Right lobe of liver (tissue), 6 donors: ENCODE measurements at regions not wholly inside any gene's neighbourhood (a gene's known extent, or its start where the extent isn't known, plus 50 kb on each side); places are given as distances from the start of the nearest gene placed in this dataset.

ENCODE experiments used
- ATAC-seq, 4 donors: fragments of 200-7000 bp; cut with Tn5 transposase; one replicate each; pipeline ENCODE4 v1.9.1; 2020; ENCODE audit warnings: mild to moderate bottlenecking in 4 of 4, moderate library complexity in 4 of 4
- DNase-seq, 3 donors: peaks; one replicate each; pipeline ENCODE4 v3.0.0-alpha.2; 2020
- H3K27ac ChIP-seq, 3 donors: fragments of 200-600 bp; one replicate each; pipeline ENCODE4 v1.8.0; 2022
- H3K27me3 ChIP-seq, 2 donors: fragments of 200-600 bp; one replicate each; pipeline ENCODE4 v1.8.0; 2022
- H3K36me3 ChIP-seq, 4 donors: fragments of 200-600 bp; sonication (generic) in 1 of 4; one replicate each; pipeline versions ENCODE4 v1.5.1 to v1.8.0; 2017 to 2022; ENCODE audit warnings: control low read depth in 1 of 4
- H3K4me1 ChIP-seq, 4 donors: fragments of 200-600 bp; sonication (generic) in 1 of 4; one replicate each; pipeline versions ENCODE4 v1.5.1 to v1.8.0; 2017 to 2022; ENCODE audit warnings: control low read depth in 1 of 4
- H3K4me3 ChIP-seq, 3 donors: fragments of 200-600 bp; one replicate each; pipeline ENCODE4 v1.8.0; 2022
- H3K9me3 ChIP-seq, 4 donors: fragments of 200-600 bp; sonication (generic) in 1 of 4; one replicate each; pipeline versions ENCODE4 v1.5.1 to v1.8.0; 2017 to 2022; ENCODE audit warnings: control low read depth in 1 of 4
- POLR2A ChIP-seq: fragments of 450-650 bp; IDR thresholded peaks from one replicate; pipeline ENCODE4 v1.6.1; 2017; ENCODE audit warnings: antibody characterized with exemption, mild to moderate bottlenecking
- WGBS: methylation state at CpG from one replicate; pipeline ENCODE4 v1.1.6; 2018; ENCODE audit warnings: low coverage, low lambda C conversion rate; ENCODE audit not compliant: insufficient coverage; ENCODE audit errors: missing lambda C conversion rate; 5-methylcytosine and 5-hydroxymethylcytosine counted together
- intact Hi-C, 2 donors: fragments of 100-400 bp; cut with DNase I; formaldehyde crosslinking; loops; one replicate each; pipeline versions ENCODE4 v1.11.2 to v1.14.1; 2022
- TF ChIP-seq, protein P1 (sequence below), 4 donors: fragments of 200-600 bp in 3 of 4; fragments of 450-650 bp in 1 of 4; IDR thresholded peaks; one replicate each; pipeline versions ENCODE4 v1.5.1 to v1.8.0; 2016 to 2022; ENCODE audit warnings: antibody characterized with exemption in 4 of 4, mild to moderate bottlenecking in 2 of 4
- donor health status: DM: no; HTN: yes; CAD: no.
- donor health status: DM: no; HTN: no; CAD: no.
- donor health status: DM: no; HTN: no; CAD: no.
- donor health status: DM: no; HTN: yes; CAD: no.
- donor health status: DM: no; HTN: yes; CAD: no.

DNA sequence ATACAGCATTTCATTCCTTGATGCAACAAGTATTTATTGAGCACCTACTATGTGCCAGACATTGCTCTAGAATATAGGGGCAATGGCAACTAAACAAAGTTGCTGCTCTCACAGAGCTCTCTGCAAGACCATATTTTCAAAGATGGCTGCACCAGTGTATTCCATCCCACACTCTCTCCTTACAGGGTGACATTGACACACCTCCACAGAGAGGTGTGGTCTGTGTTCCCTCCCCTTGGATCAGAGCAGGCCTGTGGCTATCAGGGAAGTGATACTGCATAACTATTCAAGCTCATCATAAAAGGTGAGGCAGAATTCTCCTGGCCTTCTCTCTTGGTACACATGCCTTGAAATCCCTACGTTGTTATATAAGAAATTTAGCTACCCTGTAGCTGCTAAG, 95.3 kb upstream of the SOD3 start:
- H3K4me3 ChIP-seq: no peak overlapping the region
- intact Hi-C loops: no loop called here
- no peaks in the 10 kb centered on the region for H3K36me3 ChIP-seq
- ATAC-seq (no peak), DNase-seq (no peak)
- WGBS: 67% methylated on average over 1 of the region's 1 CpG
- H3K9me3 ChIP-seq: no peaks in the 10 kb centered on the region
- no peaks in the 10 kb centered on the region for H3K27me3 ChIP-seq
- no peak for TF ChIP-seq POLR2A
- TF ChIP-seq, protein P1, sequence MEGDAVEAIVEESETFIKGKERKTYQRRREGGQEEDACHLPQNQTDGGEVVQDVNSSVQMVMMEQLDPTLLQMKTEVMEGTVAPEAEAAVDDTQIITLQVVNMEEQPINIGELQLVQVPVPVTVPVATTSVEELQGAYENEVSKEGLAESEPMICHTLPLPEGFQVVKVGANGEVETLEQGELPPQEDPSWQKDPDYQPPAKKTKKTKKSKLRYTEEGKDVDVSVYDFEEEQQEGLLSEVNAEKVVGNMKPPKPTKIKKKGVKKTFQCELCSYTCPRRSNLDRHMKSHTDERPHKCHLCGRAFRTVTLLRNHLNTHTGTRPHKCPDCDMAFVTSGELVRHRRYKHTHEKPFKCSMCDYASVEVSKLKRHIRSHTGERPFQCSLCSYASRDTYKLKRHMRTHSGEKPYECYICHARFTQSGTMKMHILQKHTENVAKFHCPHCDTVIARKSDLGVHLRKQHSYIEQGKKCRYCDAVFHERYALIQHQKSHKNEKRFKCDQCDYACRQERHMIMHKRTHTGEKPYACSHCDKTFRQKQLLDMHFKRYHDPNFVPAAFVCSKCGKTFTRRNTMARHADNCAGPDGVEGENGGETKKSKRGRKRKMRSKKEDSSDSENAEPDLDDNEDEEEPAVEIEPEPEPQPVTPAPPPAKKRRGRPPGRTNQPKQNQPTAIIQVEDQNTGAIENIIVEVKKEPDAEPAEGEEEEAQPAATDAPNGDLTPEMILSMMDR (IDR thresholded peaks at IDR 0.05): no peak
- H3K4me1 ChIP-seq: no peaks in the 10 kb centered on the region
- H3K27ac ChIP-seq: no peak overlapping the region

DNA sequence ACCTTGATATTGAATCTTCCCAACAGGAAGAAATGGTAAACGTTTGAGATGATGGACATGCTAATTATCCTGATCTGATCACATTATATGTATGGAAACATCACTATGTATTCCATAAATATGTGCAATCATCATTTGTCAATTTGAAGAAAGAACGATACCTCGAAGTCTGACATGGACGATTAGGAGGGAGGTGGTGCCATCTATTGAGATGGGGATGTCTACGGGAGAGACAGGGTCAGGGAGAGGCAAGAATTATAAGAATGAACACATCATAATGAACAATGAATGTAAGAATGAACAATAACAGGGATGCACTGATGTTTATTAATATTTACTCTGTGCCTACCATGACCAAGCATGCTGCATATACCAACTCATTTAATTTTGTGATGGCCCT, 93.7 kb upstream of the SOD3 start:
- H3K27ac ChIP-seq: no peak overlapping the region
- no peaks in the 10 kb centered on the region for H3K4me1 ChIP-seq
- H3K36me3 ChIP-seq: no peaks in the 10 kb centered on the region
- no peaks in the 10 kb centered on the region for H3K9me3 ChIP-seq
- no peak for TF ChIP-seq POLR2A
- TF ChIP-seq, protein P1 (IDR thresholded peaks at IDR 0.05): no peak
- 66% methylated on average over 5 of the region's 5 CpGs for WGBS
- no peak overlapping the region for H3K4me3 ChIP-seq
- intact Hi-C loops: no loop called here
- DNase-seq (no peak), ATAC-seq (no peak)
- H3K27me3 ChIP-seq: no peaks in the 10 kb centered on the region

DNA sequence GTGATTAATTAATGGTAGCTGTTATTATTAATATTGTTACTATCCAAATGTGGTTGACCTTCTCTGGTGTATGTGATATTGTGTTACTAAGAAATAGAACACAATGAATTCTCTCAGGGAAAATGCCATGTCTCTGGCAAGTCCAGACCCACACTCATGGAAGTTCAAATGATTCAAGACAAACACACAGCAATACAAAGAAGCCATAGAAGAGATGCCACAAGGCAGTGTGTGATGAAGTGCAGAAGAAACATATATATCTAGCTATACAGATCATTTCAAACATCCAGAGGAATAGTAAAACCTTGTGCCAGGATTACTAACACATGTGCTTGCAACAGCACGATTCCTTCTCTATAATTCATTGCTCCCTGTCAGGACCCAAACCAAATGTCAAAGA, 93.1 kb upstream of the SOD3 start:
- no peak for DNase-seq
- no peak overlapping the region for H3K27ac ChIP-seq
- H3K4me3 ChIP-seq: no peak overlapping the region
- no peaks in the 10 kb centered on the region for H3K36me3 ChIP-seq
- 36% methylated on average over 1 of the region's 1 CpG for WGBS
- intact Hi-C loops: no loop called here
- no peaks in the 10 kb centered on the region for H3K9me3 ChIP-seq
- no peaks in the 10 kb centered on the region for H3K4me1 ChIP-seq
- TF ChIP-seq POLR2A: no peak
- TF ChIP-seq, protein P1 (IDR thresholded peaks at IDR 0.05): no peak
- H3K27me3 ChIP-seq: no peaks in the 10 kb centered on the region
- no peak for ATAC-seq

DNA sequence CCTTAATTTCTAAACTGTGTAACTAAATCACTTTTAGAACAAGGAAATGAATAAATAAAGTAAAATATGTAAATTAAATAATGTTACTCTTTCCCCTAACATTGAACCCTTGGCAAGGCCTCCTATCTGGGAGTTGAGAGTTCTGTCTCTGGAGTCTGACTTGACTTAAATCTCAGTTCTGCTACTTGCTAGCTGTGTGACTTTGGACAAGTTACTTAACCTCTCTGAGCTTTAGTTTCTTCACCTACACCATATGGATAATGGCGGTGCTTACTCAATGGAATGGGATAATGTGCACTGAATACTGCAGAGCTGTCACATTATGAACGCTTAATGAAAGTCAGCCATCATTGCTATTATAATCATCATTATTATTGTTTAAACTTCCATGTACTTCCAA, 92.1 kb upstream of the SOD3 start:
- 90% methylated on average over 2 of the region's 2 CpGs for WGBS
- DNase-seq (no peak), ATAC-seq (no peak)
- Histone ChIP-seq H3K4me1 (no peaks in the 10 kb centered on the region), H3K27ac (no peak overlapping the region), H3K9me3 (no peaks in the 10 kb centered on the region), H3K27me3 (no peaks in the 10 kb centered on the region), H3K36me3 (no peaks in the 10 kb centered on the region), H3K4me3 (no peak overlapping the region)
- intact Hi-C loops: no loop called here
- TF ChIP-seq, protein P1 (IDR thresholded peaks at IDR 0.05): no peak
- TF ChIP-seq POLR2A: no peak

DNA sequence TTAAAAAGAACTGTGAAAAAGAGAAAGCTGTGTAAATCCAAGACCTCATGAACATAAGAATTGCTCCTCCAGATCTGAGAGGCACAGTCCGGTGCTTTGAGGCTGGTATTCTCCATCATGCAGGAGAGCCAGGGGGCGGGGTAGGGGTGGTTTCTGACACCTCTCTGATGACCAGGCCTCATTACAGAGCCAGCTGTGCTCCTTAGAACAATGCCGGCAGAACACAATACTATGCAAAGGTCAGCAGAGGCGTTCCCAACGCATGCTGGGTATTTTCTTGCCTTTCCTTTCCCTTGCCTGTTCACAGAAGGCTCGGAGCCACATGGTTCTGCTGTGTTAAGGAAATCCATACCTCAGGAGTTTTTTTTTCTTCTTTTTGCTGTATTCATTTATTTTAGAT, 91.2 kb upstream of the SOD3 start:
- Histone ChIP-seq H3K27me3 (no peaks in the 10 kb centered on the region), H3K27ac (no peak overlapping the region), H3K36me3 (no peaks in the 10 kb centered on the region), H3K9me3 (no peaks in the 10 kb centered on the region), H3K4me1 (no peaks in the 10 kb centered on the region), H3K4me3 (no peak overlapping the region)
- intact Hi-C loops: no loop called here
- WGBS: 53% methylated on average over 6 of the region's 6 CpGs
- ATAC-seq (no peak), DNase-seq (no peak)
- TF ChIP-seq POLR2A: no peak
- TF ChIP-seq, protein P1 (IDR thresholded peaks at IDR 0.05): no peak
